ENCODE measurements at regions not wholly inside any gene's neighbourhood (a gene's known extent, or its start where the extent isn't known, plus 50 kb on each side); places are given as distances from the start of the nearest gene placed in this dataset.

GRCh38 chrX:42109428-42109827 is 186.1 kb upstream of the CASK start:
- Histone ChIP-seq H3K4me3 (ENCODE audit: low read depth in 1 of 3, low read length in 3 of 3) (no peak overlapping the region), H3K27me3 (ENCODE audit: control insufficient read depth in 4 of 4, insufficient read depth in 4 of 4, low read length in 3 of 4) (no peaks in the 10 kb centered on the region), H3K36me3 (ENCODE audit: control insufficient read depth in 4 of 4, insufficient read depth in 3 of 4, low read depth in 1 of 4, low read length in 3 of 4) (no peaks in the 10 kb centered on the region), H3K27ac (ENCODE audit: low read depth in 1 of 2, low read length in 2 of 2) (no peak overlapping the region), H3K9me3 (ENCODE audit: control insufficient read depth in 4 of 4, low read length in 3 of 4) (no peaks in the 10 kb centered on the region), H3K4me1 (ENCODE audit: control insufficient read depth in 4 of 4, insufficient read depth in 4 of 4, low read length in 3 of 4) (no peaks in the 10 kb centered on the region), H3K9ac (ENCODE audit: low read depth in 1 of 2, low read length in 2 of 2) (no peak overlapping the region)
- DNase-seq (ENCODE audit: low spot score): no peak
- WGBS: 89% methylated on average over 2 of the region's 2 CpGs
- TF ChIP-seq TAF1 (conservative IDR thresholded peaks at IDR 0.05) (no peak), FOXA1 (IDR thresholded peaks at IDR 0.05) (no peak), RXRA (IDR thresholded peaks at IDR 0.05) (no peak), HNF4A (conservative IDR thresholded peaks at IDR 0.05) (no peak), HNF4G (IDR thresholded peaks at IDR 0.05) (no peak), FOXA2 (IDR thresholded peaks at IDR 0.05) (no peak), SP1 (IDR thresholded peaks at IDR 0.05) (no peak), ZBTB33 (IDR thresholded peaks at IDR 0.05) (no peak), GABPA (IDR thresholded peaks at IDR 0.05 in 1 of 2, conservative IDR thresholded peaks at IDR 0.05 in 1 of 2) (no peak), YY1 (IDR thresholded peaks at IDR 0.05) (no peak), NR2F2 (IDR thresholded peaks at IDR 0.05) (no peak)
- TF ChIP-seq, protein P1, sequence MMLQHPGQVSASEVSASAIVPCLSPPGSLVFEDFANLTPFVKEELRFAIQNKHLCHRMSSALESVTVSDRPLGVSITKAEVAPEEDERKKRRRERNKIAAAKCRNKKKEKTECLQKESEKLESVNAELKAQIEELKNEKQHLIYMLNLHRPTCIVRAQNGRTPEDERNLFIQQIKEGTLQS (IDR thresholded peaks at IDR 0.05): no peak
- TF ChIP-seq, protein P2, sequence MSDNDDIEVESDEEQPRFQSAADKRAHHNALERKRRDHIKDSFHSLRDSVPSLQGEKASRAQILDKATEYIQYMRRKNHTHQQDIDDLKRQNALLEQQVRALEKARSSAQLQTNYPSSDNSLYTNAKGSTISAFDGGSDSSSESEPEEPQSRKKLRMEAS (IDR thresholded peaks at IDR 0.05): no peak
- TF ChIP-seq, protein P3, sequence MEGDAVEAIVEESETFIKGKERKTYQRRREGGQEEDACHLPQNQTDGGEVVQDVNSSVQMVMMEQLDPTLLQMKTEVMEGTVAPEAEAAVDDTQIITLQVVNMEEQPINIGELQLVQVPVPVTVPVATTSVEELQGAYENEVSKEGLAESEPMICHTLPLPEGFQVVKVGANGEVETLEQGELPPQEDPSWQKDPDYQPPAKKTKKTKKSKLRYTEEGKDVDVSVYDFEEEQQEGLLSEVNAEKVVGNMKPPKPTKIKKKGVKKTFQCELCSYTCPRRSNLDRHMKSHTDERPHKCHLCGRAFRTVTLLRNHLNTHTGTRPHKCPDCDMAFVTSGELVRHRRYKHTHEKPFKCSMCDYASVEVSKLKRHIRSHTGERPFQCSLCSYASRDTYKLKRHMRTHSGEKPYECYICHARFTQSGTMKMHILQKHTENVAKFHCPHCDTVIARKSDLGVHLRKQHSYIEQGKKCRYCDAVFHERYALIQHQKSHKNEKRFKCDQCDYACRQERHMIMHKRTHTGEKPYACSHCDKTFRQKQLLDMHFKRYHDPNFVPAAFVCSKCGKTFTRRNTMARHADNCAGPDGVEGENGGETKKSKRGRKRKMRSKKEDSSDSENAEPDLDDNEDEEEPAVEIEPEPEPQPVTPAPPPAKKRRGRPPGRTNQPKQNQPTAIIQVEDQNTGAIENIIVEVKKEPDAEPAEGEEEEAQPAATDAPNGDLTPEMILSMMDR (IDR thresholded peaks at IDR 0.05; ENCODE audit: low read depth, low read length, missing input control): no peak

GRCh38 chrX:42107495-42108488 is 184.4 kb upstream of the CASK start:
- H3K4me3 ChIP-seq (ENCODE audit: low read depth in 1 of 3, low read length in 3 of 3): no peak overlapping the region
- H3K36me3 ChIP-seq (ENCODE audit: control insufficient read depth in 4 of 4, insufficient read depth in 3 of 4, low read depth in 1 of 4, low read length in 3 of 4): no peaks in the 10 kb centered on the region
- H3K4me1 ChIP-seq (ENCODE audit: control insufficient read depth in 4 of 4, insufficient read depth in 4 of 4, low read length in 3 of 4): no peaks in the 10 kb centered on the region
- no peak overlapping the region for H3K9ac ChIP-seq (ENCODE audit: low read depth in 1 of 2, low read length in 2 of 2)
- no peaks in the 10 kb centered on the region for H3K27me3 ChIP-seq (ENCODE audit: control insufficient read depth in 4 of 4, insufficient read depth in 4 of 4, low read length in 3 of 4)
- no peak for DNase-seq (ENCODE audit: low spot score)
- no peaks in the 10 kb centered on the region for H3K9me3 ChIP-seq (ENCODE audit: control insufficient read depth in 4 of 4, low read length in 3 of 4)
- 83% methylated on average over 8 of the region's 8 CpGs for WGBS
- no peak overlapping the region for H3K27ac ChIP-seq (ENCODE audit: low read depth in 1 of 2, low read length in 2 of 2)
- TF ChIP-seq, protein P2 (IDR thresholded peaks at IDR 0.05): no peak
- TF ChIP-seq HNF4A (conservative IDR thresholded peaks at IDR 0.05) (no peak), ZBTB33 (IDR thresholded peaks at IDR 0.05) (no peak), SP1 (IDR thresholded peaks at IDR 0.05) (no peak), RXRA (IDR thresholded peaks at IDR 0.05) (no peak), HNF4G (IDR thresholded peaks at IDR 0.05) (no peak), YY1 (IDR thresholded peaks at IDR 0.05) (no peak), RAD21 (IDR thresholded peaks at IDR 0.05) (no peak), GABPA (IDR thresholded peaks at IDR 0.05 in 1 of 2, conservative IDR thresholded peaks at IDR 0.05 in 1 of 2) (no peak), FOXA2 (IDR thresholded peaks at IDR 0.05) (no peak), JUND (IDR thresholded peaks at IDR 0.05) (no peak)
- TF ChIP-seq, protein P4, sequence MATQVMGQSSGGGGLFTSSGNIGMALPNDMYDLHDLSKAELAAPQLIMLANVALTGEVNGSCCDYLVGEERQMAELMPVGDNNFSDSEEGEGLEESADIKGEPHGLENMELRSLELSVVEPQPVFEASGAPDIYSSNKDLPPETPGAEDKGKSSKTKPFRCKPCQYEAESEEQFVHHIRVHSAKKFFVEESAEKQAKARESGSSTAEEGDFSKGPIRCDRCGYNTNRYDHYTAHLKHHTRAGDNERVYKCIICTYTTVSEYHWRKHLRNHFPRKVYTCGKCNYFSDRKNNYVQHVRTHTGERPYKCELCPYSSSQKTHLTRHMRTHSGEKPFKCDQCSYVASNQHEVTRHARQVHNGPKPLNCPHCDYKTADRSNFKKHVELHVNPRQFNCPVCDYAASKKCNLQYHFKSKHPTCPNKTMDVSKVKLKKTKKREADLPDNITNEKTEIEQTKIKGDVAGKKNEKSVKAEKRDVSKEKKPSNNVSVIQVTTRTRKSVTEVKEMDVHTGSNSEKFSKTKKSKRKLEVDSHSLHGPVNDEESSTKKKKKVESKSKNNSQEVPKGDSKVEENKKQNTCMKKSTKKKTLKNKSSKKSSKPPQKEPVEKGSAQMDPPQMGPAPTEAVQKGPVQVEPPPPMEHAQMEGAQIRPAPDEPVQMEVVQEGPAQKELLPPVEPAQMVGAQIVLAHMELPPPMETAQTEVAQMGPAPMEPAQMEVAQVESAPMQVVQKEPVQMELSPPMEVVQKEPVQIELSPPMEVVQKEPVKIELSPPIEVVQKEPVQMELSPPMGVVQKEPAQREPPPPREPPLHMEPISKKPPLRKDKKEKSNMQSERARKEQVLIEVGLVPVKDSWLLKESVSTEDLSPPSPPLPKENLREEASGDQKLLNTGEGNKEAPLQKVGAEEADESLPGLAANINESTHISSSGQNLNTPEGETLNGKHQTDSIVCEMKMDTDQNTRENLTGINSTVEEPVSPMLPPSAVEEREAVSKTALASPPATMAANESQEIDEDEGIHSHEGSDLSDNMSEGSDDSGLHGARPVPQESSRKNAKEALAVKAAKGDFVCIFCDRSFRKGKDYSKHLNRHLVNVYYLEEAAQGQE (IDR thresholded peaks at IDR 0.05): no peak
- TF ChIP-seq, protein P3 (IDR thresholded peaks at IDR 0.05; ENCODE audit: low read depth, low read length, missing input control): no peak
